ENCODE measurements at regions not wholly inside any gene's neighbourhood (a gene's known extent, or its start where the extent isn't known, plus 50 kb on each side); places are given as distances from the start of the nearest gene placed in this dataset.
"Not testable (repeated sequence)": the region's sequence is repeated elsewhere in the genome, so short reads cannot be mapped to it uniquely, and the experiment has no call there.

DNA sequence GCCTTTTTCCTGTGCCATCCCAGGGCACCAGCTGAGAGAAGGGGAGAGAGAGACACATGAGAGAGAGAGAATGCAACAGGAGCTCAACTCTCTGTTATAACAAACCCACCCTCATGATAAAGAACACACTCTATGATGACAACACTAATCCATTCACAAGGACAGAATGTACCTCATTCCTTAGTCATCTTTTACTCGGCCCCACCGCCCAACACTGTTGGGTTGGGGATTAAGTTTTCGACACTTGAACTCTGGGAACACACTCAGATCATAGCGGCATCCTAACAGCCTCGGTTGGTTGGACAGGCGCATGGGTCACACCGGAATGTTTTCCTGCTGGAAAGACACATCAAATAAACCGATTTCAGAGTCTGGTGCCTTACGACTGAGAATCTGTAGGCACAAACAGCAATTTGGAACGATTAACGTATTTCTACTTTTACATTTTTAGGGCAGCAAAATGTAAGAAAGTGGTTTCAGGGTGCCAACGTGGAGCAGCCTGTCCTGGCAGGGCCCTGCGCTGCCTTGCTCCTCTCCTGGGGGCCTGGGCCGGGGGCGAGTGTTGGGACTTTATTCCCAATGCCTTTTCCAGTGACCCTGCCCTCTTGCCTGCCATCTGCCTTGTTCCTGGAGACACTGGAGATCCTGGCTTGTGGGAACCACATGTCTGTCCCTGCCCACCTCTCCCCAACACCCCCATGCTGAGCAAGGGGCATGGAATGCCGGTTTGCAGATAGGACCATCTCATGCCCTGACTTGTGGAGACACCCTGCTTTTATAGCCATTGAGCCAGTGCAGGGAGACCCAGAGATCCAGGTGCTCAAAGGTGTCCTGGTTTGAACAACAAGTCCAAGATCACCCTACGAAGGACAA, 287.0 kb downstream of the TCERG1L start:
- Mint-ChIP-seq H3K4me3 (no peak overlapping the region), H3K27me3 (ENCODE audit: low read depth) (no peaks in the 10 kb centered on the region), H3K9me3 (no peaks in the 10 kb centered on the region), H3K36me3 (ENCODE audit: insufficient read depth) (no peaks in the 10 kb centered on the region), H3K4me1 (ENCODE audit: low read depth) (no peaks in the 10 kb centered on the region)
- ATAC-seq, result no peak
- DNase-seq, result no peak

DNA sequence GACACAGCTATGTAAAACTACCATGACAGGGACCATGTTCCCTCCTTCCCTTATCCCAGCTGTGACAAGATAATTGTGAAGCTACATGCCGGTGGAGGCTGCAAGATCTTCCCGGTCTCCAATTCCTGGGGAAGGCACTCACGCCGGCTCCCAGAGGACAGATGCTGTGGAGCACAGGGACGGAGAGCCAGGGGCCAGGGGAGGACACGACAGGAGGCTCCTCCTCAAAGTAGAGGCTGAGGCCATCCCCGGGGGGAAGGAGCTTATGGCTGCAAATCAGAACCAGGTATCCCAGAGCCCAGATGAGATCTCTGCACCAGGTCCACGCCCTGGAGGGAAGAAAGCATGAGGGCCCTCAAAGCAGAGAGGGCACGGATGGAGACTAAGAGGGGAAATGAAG, 286.2 kb downstream of the TCERG1L start:
- Mint-ChIP-seq H3K4me3 (no peak overlapping the region), H3K4me1 (ENCODE audit: low read depth) (no peaks in the 10 kb centered on the region), H3K36me3 (ENCODE audit: insufficient read depth) (no peaks in the 10 kb centered on the region), H3K27me3 (ENCODE audit: low read depth) (no peaks in the 10 kb centered on the region), H3K9me3 (no peaks in the 10 kb centered on the region)
- no peak for ATAC-seq
- DNase-seq, result no peak

DNA sequence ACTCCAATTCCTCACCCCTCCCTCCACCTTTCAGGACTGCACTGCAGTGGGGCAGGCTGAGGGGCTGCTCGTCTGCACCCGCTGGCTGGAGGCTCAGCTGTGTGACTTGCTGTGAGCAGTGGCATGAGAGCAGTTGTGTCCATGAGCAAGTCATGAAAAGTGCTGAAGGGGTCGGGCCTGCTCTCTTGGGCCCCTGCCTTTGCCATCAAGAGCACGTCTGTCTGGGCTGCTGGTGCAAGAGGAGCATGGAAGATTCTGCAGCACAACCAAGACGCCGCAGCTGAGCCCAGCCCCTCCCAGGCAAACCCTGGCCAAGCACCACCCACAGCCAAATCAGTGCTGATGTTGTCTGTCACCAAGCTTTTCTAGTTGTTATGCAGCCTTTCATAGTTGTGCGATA, 284.3 kb downstream of the TCERG1L start:
- no peaks in the 10 kb centered on the region for H3K27me3 Mint-ChIP-seq (ENCODE audit: low read depth)
- no peaks in the 10 kb centered on the region for H3K9me3 Mint-ChIP-seq
- H3K4me1 Mint-ChIP-seq (ENCODE audit: low read depth), result no peaks in the 10 kb centered on the region
- no peaks in the 10 kb centered on the region for H3K36me3 Mint-ChIP-seq (ENCODE audit: insufficient read depth)
- ATAC-seq (no peak), DNase-seq (no peak)
- no peak overlapping the region for H3K4me3 Mint-ChIP-seq

DNA sequence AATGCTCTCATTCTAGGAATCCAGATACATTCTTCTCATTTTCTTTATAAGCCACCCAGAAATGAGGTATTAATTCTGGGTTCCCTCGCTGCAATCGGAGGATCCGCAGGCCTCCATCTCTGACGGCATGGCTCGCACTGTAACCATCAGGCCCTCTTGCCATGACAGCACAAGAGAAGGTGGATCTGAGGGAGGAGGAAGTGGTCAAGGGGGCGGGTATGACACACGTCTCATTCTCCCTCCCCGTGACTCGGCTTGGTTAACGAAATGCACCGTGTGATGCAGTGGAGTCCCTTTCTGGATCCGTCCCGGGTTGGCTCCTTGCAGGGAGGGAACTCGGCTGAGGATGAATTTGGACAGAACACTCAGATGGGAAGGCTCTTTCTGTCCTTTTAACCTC, 280.2 kb downstream of the TCERG1L start:
- Mint-ChIP-seq H3K4me1 (ENCODE audit: low read depth) (no peaks in the 10 kb centered on the region), H3K9me3 (no peaks in the 10 kb centered on the region), H3K36me3 (ENCODE audit: insufficient read depth) (no peaks in the 10 kb centered on the region), H3K27me3 (ENCODE audit: low read depth) (no peaks in the 10 kb centered on the region), H3K4me3 (no peak overlapping the region)
- DNase-seq (no peak), ATAC-seq (no peak)

DNA sequence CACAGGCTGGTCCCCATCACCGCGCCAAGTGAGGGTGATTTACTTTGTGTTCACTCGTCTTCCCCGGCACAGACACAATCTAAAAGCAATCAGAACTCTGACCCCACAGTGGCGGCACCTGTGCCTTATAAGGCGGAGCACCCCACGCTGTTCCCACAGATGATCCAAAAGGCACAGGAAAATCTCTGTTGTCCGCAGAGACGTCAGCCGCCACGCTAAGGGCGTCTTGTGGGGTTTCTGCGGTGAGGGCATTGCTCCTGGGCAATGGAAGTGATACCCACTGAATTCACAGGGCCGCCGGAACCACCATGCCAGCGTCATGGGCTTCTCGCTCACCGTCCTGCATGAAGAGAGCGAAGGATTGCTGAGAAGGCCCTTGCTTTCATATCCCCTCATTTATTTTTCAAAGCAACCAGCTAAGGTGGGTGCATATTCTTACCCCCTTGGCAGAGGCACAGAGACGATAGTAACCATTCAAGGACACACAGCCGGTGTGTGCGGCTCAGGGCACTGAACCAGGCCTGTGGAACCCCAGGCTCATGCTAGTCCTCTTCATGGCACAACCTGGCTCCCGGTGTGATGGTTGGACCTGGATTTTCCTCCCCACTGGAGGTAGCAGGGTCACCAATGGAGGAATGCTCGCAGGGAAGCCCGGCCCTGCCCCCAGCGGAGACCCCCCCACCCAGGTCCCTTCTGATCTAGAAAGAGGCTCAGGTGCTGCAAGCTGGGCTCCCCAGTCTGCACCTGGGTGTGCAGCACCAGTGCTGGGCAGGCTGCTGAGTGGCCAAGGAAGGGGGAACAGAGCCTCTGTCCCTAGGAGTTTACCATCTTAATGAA, 279.0 kb downstream of the TCERG1L start:
- no peak for DNase-seq
- Mint-ChIP-seq H3K9me3 (no peaks in the 10 kb centered on the region), H3K27me3 (ENCODE audit: low read depth) (no peaks in the 10 kb centered on the region), H3K4me3 (no peak overlapping the region), H3K36me3 (ENCODE audit: insufficient read depth) (no peaks in the 10 kb centered on the region), H3K4me1 (ENCODE audit: low read depth) (no peaks in the 10 kb centered on the region)
- ATAC-seq, result no peak

DNA sequence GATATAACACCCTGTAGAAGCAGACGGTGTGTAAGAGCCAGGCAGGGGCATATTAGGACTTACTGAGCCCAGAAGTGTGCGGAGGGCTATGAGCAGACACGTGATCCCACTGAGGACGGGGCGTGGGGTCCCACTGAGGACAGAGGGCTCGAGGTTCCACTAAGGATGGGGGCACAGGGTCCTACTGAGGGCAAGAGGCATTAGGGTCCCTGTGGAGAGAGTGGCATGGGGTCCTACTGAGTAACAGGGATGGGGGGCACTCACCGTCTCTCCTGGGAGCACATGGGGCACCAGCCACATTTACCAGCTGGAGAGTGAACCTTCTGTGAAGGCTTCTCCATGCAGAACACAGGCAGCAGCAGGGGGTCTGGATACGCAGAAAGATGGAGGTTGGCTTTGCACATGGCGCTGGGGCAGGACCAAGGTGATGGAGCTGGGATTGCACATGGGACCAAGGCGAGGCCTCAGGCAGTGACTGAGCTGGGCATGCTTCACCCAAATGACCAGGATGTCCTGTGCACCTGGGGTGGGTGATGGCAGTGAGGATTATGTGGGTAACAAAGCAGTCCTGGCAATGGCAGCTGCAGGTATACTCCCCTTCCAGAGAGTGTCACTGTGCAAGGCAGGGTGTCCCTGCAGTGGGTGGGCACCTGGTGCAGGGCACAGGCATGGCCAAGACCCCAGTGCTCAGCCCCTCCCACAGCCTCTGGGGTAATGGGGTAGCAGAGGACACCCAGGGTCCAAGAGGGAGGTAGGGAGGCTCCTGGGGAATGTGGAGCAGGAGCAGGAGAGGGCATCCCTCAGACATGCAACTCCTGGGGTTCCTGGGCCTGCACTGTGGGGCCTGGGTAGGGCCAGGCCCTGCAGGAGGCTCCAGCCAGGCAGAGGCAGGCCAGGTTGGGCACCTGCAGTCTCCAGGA, 278.1 kb downstream of the TCERG1L start:
- no peak overlapping the region for H3K4me3 Mint-ChIP-seq
- ATAC-seq, result no peak
- no peaks in the 10 kb centered on the region for H3K9me3 Mint-ChIP-seq
- no peaks in the 10 kb centered on the region for H3K27me3 Mint-ChIP-seq (ENCODE audit: low read depth)
- no peaks in the 10 kb centered on the region for H3K36me3 Mint-ChIP-seq (ENCODE audit: insufficient read depth)
- DNase-seq, result no peak
- no peaks in the 10 kb centered on the region for H3K4me1 Mint-ChIP-seq (ENCODE audit: low read depth)

DNA sequence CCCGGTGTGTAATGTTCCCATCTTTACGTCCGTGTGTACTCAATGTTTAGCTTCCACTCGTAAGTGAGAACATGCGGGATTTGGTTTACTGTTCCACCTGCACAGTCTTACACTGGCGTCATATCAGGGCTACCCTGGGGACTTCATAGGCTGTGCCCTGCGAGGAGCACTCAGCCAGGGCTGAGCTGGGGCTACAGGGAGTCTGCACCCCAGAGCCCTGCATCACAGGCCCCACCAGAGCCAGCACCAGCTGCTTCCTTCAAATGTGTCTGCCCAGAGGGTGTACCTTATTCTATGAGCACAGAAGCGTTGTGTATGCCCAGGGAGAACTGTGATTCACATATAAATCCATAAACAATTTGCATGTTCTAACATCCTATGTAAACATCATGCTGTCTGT, 277.1 kb downstream of the TCERG1L start:
- Mint-ChIP-seq H3K9me3 (no peaks in the 10 kb centered on the region), H3K4me1 (ENCODE audit: low read depth) (no peaks in the 10 kb centered on the region), H3K36me3 (ENCODE audit: insufficient read depth) (no peaks in the 10 kb centered on the region), H3K27me3 (ENCODE audit: low read depth) (no peaks in the 10 kb centered on the region), H3K4me3 (no peak overlapping the region)
- ATAC-seq, result no peak
- DNase-seq, result no peak

DNA sequence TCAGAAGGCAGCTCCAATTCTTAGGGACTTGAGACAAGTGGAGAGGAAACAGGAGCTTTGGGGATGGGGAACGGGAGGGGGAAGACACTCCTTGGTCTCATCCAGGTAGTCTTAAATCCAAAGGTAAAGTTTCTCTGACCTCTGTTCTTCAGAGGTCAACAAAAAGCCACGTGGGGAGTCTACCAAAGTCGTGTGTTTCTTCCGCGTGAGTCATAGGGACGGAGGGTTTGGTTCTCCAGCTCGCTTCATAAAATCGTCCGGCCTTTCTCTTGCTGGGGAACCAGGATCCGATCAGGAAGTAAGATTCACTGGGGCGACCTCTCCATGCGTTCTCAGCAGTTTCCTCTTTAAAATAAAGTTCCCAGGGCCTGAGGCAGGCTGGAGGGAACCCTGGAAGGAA, 275.7 kb downstream of the TCERG1L start:
- no peaks in the 10 kb centered on the region for H3K9me3 Mint-ChIP-seq
- H3K4me3 Mint-ChIP-seq, result no peak overlapping the region
- no peaks in the 10 kb centered on the region for H3K36me3 Mint-ChIP-seq (ENCODE audit: insufficient read depth)
- H3K4me1 Mint-ChIP-seq (ENCODE audit: low read depth), result no peaks in the 10 kb centered on the region
- ATAC-seq (no peak), DNase-seq (no peak)
- no peaks in the 10 kb centered on the region for H3K27me3 Mint-ChIP-seq (ENCODE audit: low read depth)

DNA sequence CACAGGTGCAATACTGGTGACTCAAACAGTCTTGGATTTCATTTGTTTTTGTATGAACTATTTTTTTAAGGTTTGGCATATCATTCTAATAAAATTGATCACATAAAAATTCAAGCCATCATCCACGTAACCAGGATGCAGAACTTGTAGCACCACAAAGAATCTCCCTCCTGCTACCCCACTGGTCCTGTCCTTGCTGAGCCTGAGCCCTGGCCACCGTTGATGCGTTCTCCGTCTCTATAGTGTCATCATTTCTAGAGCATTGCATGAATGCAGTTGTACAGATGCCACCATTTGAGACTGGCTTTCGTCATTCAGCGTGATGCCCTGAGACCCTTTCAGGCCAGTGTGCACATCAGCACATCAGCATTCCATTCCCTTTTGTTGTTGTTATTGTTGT, 273.5 kb downstream of the TCERG1L start:
- Mint-ChIP-seq H3K36me3 (ENCODE audit: insufficient read depth) (no peaks in the 10 kb centered on the region), H3K27me3 (ENCODE audit: low read depth) (no peaks in the 10 kb centered on the region), H3K4me1 (ENCODE audit: low read depth) (no peaks in the 10 kb centered on the region), H3K4me3 (no peak overlapping the region), H3K9me3 (no peaks in the 10 kb centered on the region)
- ATAC-seq, result no peak
- DNase-seq, result no peak

DNA sequence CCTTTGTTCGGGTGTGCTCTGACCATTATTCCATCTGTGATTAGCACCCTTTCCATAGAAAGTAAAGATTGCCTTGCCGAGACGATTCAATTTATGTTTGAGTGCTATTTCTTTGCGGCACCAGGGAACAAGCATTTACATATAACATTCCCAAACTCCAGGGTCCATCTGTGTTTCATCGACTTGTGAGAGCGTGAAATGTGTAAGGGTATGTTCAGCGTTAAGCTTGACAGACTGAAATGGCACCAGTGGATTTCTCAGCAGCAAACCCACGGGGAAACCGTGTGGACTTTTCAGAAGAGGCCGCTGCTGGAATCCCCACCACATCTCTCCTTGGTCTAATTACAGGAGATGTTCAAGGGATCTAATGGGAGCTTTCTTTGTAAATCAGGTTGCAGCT, 270.5 kb downstream of the TCERG1L start:
- Mint-ChIP-seq H3K4me1 (ENCODE audit: low read depth) (no peaks in the 10 kb centered on the region), H3K9me3 (no peaks in the 10 kb centered on the region), H3K27me3 (ENCODE audit: low read depth) (no peaks in the 10 kb centered on the region), H3K36me3 (ENCODE audit: insufficient read depth) (no peaks in the 10 kb centered on the region), H3K4me3 (no peak overlapping the region)
- no peak for ATAC-seq
- no peak for DNase-seq

DNA sequence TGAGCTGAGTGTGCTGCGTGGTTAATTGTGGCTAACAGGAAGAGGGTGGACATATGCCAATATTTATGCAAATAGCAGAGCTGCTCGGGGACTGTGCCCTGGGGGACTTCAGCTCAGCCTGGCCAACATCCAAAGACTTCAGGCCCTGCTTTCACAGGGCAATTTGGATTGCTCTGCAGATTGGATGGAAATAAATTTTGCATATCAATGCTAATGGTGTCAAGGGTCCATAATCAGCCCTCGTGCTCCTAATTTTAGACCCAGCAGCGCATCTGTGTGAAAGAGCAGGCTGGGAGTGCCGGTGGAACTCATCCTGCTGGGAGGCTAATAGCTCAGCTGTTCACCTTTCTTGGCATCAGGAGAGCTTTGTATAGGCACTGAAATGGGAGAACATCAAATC, 270.1 kb downstream of the TCERG1L start:
- no peaks in the 10 kb centered on the region for H3K27me3 Mint-ChIP-seq (ENCODE audit: low read depth)

DNA sequence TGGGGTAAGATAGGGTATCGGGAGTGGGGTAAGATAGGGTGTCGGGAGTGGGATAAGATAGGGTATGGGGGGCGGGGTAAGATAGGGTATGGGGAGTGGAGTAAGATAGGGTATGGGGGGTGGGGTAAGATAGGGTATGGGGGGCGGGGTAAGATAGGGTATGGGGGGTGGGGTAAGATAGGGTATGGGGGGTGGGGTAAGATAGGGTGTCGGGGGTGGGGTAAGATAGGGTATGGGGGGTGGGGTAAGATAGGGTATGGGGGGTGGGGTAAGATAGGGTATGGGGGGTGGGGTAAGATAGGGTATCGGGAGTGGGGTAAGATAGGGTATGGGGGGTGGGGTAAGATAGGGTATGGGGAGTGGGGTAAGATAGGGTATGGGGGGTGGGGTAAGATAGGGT, 269.5 kb downstream of the TCERG1L start:
- not testable (repeated sequence) for H3K27me3 Mint-ChIP-seq (ENCODE audit: low read depth); DNase-seq; H3K4me3 Mint-ChIP-seq; H3K4me1 Mint-ChIP-seq (ENCODE audit: low read depth); H3K9me3 Mint-ChIP-seq; ATAC-seq; H3K36me3 Mint-ChIP-seq (ENCODE audit: insufficient read depth)

More for the DNA sequence above, 270.1 kb downstream of the TCERG1L start:
- H3K4me3 Mint-ChIP-seq, result no peak overlapping the region
- no peaks in the 10 kb centered on the region for H3K4me1 Mint-ChIP-seq (ENCODE audit: low read depth)
- DNase-seq (no peak), ATAC-seq (no peak)
- H3K36me3 Mint-ChIP-seq (ENCODE audit: insufficient read depth), result no peaks in the 10 kb centered on the region
- H3K9me3 Mint-ChIP-seq, result no peaks in the 10 kb centered on the region

All from activated T-cell treated with anti-CD3 and anti-CD28 coated beads, Interleukin-2, amount 50 U/mL, for 4 hours (primary cell).